ENCODE measurements at regions not wholly inside any gene's neighbourhood (a gene's known extent, or its start where the extent isn't known, plus 50 kb on each side); places are given as distances from the start of the nearest gene placed in this dataset.

- TF ChIP-seq CTCF (IDR thresholded peaks at IDR 0.05) (no peak), EZH2 (IDR thresholded peaks at IDR 0.05; ENCODE audit: borderline replicate concordance, insufficient read depth, low read depth, low read length, poor library complexity, severe bottlenecking) (no peak)
These were observed 103.2 kb upstream of the ZNF521 start for GRCh38 chr18:25455159-25455558.

Measured in B cell (primary cell).